DMS53 (cell line): ENCODE measurements at regions not wholly inside any gene's neighbourhood (a gene's known extent, or its start where the extent isn't known, plus 50 kb on each side); places are given as distances from the start of the nearest gene placed in this dataset.
"Not testable (repeated sequence)": the region's sequence is repeated elsewhere in the genome, so short reads cannot be mapped to it uniquely, and the experiment has no call there.

Experiments used
- DNase-seq: peaks from one replicate; lab custom pipeline; 2025; lab: John Stamatoyannopoulos, UW

DNA sequence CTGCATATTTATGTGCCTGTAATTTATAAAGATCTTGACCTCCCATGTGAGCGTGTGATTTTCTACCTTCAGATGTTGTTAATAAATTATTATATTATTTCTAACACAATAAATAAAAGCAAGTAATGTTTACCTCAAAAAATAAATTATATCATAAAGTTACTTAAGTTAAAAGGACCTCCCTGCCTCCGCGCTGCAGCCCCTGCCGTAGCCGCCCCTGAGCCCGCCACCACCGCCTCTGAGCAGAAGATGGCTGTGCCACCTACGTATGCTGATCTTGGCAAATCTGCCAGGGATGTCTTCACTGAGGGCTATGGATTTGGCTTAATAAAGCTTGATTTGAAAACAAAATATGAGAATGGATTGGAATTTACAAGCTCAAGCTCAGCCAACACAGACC lies 119.6 kb upstream of the BRWD3 start:
- no peak for DNase-seq

DNA sequence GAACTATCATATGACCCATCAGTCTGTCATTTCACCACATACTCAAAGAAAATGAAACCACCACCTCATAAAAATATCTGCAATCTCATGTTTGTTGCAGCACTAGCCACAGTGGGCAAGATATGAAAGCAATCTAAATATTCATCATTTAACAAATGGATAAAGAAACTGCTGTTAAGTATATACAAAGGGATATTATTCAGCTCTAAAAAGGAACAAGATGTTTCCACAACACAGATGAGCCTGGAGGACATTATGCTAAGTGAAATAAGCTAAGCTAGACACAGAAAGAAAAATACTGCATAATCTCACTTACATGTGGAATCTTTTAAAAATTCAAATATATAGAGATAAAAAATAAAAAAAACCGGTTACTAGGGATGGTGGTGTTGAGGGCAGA lies 108.2 kb upstream of the BRWD3 start:
- no peak for DNase-seq

DNA sequence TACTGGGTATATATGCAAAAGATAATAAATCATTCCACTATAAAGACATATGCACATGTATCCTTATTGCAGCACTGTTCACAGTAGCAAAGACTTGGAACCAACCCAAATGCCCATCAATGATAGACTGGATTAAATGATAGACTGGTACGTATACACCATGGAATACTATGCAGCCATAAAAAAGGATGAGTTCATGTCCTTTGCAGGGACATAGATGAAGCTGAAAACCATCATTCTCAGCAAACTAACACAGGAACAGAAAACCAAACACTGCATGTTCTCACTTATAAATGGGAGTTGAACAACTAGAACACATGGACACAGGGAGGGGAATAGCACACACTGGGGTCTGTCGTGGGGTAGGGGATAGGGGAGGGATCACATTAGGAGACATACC lies 102.7 kb upstream of the BRWD3 start:
- not testable (repeated sequence) for DNase-seq

DNA sequence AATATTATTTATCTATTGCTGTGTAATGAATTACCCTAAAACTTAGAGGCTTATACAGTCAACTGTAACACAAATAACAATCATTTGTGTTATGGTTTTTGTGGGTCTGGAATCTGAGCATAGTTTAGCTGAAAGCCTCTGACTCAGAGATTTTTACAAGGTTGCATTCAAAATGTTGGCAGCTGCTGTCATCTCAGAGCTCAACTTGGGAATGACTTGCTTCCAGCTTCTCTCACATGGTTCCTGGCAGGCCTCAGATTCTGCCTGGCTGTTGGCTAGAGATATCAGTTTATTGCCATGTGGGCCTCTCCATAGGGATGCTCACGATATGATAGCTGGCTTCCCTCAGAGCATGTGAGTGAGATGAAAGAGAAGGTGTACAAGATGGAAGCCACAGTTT lies 70.2 kb upstream of the BRWD3 start:
- DNase-seq, result no peak

DNA sequence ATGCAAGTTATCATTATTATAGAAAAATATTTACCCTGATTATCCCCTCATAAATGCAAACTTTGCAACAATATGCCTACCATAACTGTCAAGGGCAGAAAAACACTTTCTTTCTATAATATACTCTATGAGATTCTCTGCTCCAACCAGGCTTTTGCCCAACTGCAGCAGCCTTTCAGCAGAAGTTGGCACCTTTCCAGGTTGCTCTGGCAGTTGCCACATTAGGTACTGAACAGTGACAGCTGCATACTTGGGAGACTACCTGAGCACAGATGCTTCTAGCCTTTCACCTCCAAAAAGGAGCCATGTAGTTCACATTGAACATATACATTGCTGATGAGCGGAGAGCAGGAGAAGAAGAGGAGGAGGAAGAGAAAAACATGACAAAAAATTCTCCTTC lies 69.5 kb upstream of the BRWD3 start:
- DNase-seq, result peak; percentile 64

DNA sequence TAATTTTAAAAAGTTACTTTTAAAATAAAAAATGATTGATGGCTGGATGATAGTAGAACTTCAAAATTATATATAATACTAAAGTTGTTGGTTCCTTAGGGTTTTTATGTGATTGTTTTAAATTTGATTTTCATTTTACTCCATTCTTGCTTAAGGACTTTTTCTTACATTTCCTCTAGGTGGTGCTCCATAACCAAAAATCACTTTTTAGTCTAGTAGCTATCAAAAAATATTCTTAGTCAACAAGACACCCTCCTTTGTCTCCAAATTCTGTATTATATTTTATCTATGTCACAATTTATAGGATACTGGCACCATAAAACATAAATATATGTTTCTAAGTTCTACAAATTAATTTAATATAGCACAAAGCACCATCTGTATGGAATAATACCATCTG lies 67.2 kb upstream of the BRWD3 start:
- DNase-seq, result peak; percentile 65
